KOPT-K1 (cell line): ENCODE measurements at regions not wholly inside any gene's neighbourhood (a gene's known extent, or its start where the extent isn't known, plus 50 kb on each side); places are given as distances from the start of the nearest gene placed in this dataset.

Experiments used
- H3K27ac ChIP-seq: fragments of 200-600 bp; sonication (generic); 2 replicates; pipeline ENCODE4 v1.5.1; 2016; ENCODE audit warnings: antibody characterized with exemption, mild to moderate bottlenecking, low read depth, low read length; ENCODE audit not compliant: poor library complexity, severe bottlenecking
- H3K36me3 ChIP-seq: fragments of 200-600 bp; sonication (generic); 2 replicates; pipeline ENCODE4 v1.5.1; 2017; ENCODE audit warnings: antibody characterized with exemption, mild to moderate bottlenecking, low read length, moderate library complexity; ENCODE audit not compliant: insufficient read depth
- H3K9me3 ChIP-seq: fragments of 200-600 bp; sonication (generic); 2 replicates; pipeline ENCODE4 v1.5.1; 2017; ENCODE audit warnings: antibody characterized with exemption, low read length, mild to moderate bottlenecking; ENCODE audit not compliant: insufficient read depth, poor library complexity, severe bottlenecking

DNA sequence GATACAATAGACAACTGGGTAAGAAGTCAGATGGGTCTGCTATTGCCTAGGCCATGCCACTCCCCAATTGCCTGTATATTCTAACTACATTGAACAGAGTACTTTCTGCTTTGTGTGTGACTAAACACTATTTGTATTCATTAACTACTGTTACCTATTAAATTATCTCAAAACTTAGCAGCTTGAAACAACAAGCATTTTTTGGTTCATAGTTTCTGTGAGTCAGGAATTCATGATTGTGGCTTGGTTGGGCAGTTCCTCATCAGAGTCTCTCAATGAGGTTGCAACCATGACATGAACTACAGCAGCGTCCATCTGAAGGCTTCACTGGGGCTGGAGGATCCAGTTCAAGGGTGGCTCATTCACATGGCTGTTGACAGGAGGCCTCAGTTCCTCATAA, 205.7 kb downstream of the EN1 start:
- Histone ChIP-seq H3K9me3 (no peaks in the 10 kb centered on the region), H3K36me3 (no peaks in the 10 kb centered on the region), H3K27ac (no peak overlapping the region)

DNA sequence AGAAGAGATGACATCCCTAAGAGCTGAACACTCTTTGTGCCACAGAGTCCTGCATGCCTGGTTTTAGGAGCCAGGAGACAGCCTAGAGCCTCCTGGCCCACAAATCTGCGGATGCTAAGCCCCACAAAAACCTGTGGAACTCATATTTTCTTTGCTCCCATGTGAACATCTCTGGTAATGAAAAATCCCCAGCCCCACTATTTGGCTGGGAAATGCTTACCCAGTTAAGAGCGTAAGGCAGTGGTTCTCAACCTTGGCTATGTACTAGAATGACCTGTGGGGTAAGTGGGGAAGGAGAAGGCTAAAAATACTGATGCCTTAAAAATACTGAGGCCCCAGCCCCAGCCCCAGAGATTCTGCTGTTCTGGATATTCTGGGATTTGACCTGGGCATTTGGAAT, 208.1 kb downstream of the EN1 start:
- Histone ChIP-seq H3K27ac (no peak overlapping the region), H3K36me3 (no peaks in the 10 kb centered on the region), H3K9me3 (no peaks in the 10 kb centered on the region)

- Histone ChIP-seq H3K9me3 (no peaks in the 10 kb centered on the region), H3K27ac (no peak overlapping the region), H3K36me3 (no peaks in the 10 kb centered on the region)
Observed at GRCh38 chr2:118638453-118638852, 209.0 kb downstream of the EN1 start.

GRCh38 chr2:118635891-118636290, 211.6 kb downstream of the EN1 start:
- no peaks in the 10 kb centered on the region for H3K36me3 ChIP-seq
- no peaks in the 10 kb centered on the region for H3K9me3 ChIP-seq
- no peak overlapping the region for H3K27ac ChIP-seq

DNA sequence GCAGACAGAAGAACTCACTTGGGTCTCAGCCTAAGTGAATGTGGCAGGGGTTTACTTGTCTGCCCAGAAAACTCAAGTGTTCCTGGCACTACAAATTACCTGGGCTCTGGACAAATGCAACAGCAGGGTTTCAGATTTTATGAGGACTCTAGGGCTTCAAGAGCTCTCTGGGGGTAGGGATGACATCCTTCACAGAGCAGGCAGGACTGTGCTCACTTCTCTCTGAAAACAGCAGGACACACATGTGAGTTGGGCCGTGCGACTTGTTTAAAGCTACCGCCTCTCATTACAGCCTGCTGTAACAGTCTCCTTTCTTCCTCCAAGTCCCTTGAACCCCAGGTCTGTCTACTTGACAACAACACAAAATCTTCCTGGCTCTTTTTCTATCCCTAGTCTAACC, 212.6 kb downstream of the EN1 start:
- Histone ChIP-seq H3K9me3 (no peaks in the 10 kb centered on the region), H3K36me3 (no peaks in the 10 kb centered on the region), H3K27ac (no peak overlapping the region)

- H3K36me3 ChIP-seq = no peaks in the 10 kb centered on the region
- no peaks in the 10 kb centered on the region for H3K9me3 ChIP-seq
- H3K27ac ChIP-seq = no peak overlapping the region
Observed at GRCh38 chr2:118633371-118634018, 214.0 kb downstream of the EN1 start.

DNA sequence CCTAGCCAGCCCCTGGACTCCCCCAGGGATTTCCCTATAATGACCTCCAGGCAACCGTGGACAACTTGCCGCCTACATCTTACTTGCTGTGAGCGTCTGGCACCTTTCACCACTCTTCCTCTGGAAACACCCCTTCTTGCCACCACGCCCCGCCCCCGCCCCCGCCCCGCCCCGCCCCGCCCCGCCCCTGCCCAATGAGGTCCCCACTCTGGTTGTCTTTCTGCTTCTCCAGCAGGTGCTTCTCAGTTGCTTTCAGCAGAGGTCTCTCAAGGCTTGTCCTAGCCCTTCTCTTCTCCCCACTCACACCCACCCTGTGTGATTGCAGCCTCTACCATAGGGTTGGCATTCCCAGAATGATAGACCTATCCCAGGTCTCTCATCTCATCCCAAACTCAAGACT, 214.5 kb downstream of the EN1 start:
- Histone ChIP-seq H3K36me3 (no peaks in the 10 kb centered on the region), H3K27ac (no peak overlapping the region)

GRCh38 chr2:118627156-118627555, 220.3 kb downstream of the EN1 start:
- no peak overlapping the region for H3K27ac ChIP-seq

More for the DNA sequence above, 214.5 kb downstream of the EN1 start:
- H3K9me3 ChIP-seq = no peaks in the 10 kb centered on the region

GRCh38 chr2:118622913-118623312, 224.5 kb downstream of the EN1 start:
- Histone ChIP-seq H3K36me3 (no peaks in the 10 kb centered on the region), H3K9me3 (no peaks in the 10 kb centered on the region), H3K27ac (no peak overlapping the region)

More at GRCh38 chr2:118627156-118627555, 220.3 kb downstream of the EN1 start:
- no peaks in the 10 kb centered on the region for H3K36me3 ChIP-seq
- H3K9me3 ChIP-seq = no peaks in the 10 kb centered on the region

DNA sequence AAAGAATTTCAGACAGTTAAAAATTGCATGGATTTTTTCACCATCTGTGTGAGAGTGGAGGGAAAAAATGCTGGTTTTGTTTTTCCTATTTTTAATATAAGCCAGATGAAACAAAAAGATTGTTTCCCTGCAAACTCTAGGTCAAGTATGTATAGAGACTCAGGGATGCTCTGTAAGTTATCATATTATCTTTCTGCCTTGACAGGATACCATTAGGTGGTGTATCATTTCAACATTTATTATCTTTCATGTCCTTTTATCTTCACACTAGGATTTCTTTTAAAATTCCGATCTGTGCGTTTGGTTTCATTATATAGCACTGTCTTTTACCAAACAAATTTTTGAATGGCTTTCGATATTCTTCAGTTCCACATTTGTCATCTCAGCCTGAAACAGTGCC, 225.3 kb downstream of the EN1 start:
- no peaks in the 10 kb centered on the region for H3K36me3 ChIP-seq
- no peak overlapping the region for H3K27ac ChIP-seq
- no peaks in the 10 kb centered on the region for H3K9me3 ChIP-seq

DNA sequence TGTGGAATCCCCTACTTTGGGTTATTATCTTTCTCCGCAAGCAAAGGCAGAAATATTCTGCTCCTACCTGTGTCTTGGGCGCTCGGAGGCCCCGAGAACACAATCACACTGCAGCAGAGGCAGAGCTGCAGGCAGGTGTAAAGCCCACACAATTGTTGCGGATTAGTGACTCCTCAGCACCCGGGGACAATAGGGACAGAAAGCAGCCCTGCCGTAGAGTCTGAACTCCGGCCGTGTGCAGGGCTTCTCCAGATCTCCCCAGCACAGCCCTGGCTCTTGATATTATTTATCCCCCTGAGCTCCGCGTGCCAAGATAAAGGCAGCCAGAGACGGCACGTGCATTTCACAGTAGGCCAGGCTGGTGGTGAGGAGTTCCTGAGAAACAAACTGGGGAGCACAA, 229.2 kb downstream of the EN1 start:
- no peaks in the 10 kb centered on the region for H3K9me3 ChIP-seq
- H3K27ac ChIP-seq = no peak overlapping the region
- H3K36me3 ChIP-seq = no peaks in the 10 kb centered on the region

- no peak overlapping the region for H3K27ac ChIP-seq
- no peaks in the 10 kb centered on the region for H3K9me3 ChIP-seq
Observed at GRCh38 chr2:118616432-118616831, 231.0 kb downstream of the EN1 start.

GRCh38 chr2:118614841-118615271, 232.6 kb downstream of the EN1 start:
- Histone ChIP-seq H3K36me3 (no peaks in the 10 kb centered on the region), H3K27ac (no peak overlapping the region), H3K9me3 (no peaks in the 10 kb centered on the region)

More at GRCh38 chr2:118616432-118616831, 231.0 kb downstream of the EN1 start:
- no peaks in the 10 kb centered on the region for H3K36me3 ChIP-seq

- no peaks in the 10 kb centered on the region for H3K36me3 ChIP-seq
- no peak overlapping the region for H3K27ac ChIP-seq
- H3K9me3 ChIP-seq = no peaks in the 10 kb centered on the region
Observed at GRCh38 chr2:118613737-118614136, 233.7 kb downstream of the EN1 start.

DNA sequence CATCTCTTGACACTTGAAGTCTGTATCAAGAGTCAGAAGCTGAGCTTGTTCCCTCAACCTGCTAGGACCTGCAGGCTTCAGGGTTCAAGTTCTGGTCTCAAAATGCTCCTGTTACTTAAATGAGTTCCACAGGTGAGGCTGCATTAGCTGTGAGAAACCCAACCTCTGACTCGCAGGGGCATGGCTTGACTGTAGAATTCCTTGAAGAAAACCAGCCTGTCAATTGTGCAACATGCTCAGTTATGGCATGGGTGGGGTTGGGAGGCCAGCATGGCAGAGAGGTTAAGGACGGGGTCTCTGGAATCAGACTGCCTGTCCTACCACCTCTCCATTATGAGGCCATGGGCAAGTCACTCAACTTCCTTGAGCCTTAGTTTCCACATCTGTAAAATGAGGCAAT, 235.8 kb downstream of the EN1 start:
- H3K27ac ChIP-seq = no peak overlapping the region
- no peaks in the 10 kb centered on the region for H3K36me3 ChIP-seq
- H3K9me3 ChIP-seq = no peaks in the 10 kb centered on the region

GRCh38 chr2:118609138-118609537, 238.3 kb downstream of the EN1 start:
- Histone ChIP-seq H3K27ac (no peak overlapping the region), H3K36me3 (no peaks in the 10 kb centered on the region), H3K9me3 (no peaks in the 10 kb centered on the region)
